ENCODE measurements at regions not wholly inside any gene's neighbourhood (a gene's known extent, or its start where the extent isn't known, plus 50 kb on each side); places are given as distances from the start of the nearest gene placed in this dataset.

DNA sequence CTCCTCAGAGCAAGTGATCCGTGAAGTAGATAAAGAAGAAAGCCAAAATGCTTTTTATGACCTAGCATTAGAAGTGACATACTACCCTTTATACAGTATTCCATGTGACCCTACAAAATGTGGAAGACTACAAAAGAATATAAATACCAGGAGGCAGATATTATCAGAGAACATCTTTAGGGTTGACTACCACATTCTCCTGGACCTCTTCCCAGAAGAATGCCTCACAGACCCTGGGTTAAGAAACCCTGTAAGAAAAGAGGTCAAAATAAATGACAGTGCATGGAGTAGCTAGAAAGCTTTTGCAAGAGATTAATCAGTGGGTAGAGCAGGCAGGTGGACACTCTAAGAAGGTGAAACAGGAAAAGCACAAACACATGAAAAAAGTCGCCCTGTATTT, 69.2 kb downstream of the FANCF start:
- intact Hi-C loops (cut with DNase I; ENCODE audit: low total_unique reads), result no loop called here
- Histone ChIP-seq H3K9me3 (no peaks in the 10 kb centered on the region), H3K4me3 (no peak overlapping the region), H3K27me3 (no peaks in the 10 kb centered on the region), H3K4me1 (no peaks in the 10 kb centered on the region), H3K27ac (no peak overlapping the region), H3K36me3 (no peaks in the 10 kb centered on the region)
- TF ChIP-seq, protein P1, sequence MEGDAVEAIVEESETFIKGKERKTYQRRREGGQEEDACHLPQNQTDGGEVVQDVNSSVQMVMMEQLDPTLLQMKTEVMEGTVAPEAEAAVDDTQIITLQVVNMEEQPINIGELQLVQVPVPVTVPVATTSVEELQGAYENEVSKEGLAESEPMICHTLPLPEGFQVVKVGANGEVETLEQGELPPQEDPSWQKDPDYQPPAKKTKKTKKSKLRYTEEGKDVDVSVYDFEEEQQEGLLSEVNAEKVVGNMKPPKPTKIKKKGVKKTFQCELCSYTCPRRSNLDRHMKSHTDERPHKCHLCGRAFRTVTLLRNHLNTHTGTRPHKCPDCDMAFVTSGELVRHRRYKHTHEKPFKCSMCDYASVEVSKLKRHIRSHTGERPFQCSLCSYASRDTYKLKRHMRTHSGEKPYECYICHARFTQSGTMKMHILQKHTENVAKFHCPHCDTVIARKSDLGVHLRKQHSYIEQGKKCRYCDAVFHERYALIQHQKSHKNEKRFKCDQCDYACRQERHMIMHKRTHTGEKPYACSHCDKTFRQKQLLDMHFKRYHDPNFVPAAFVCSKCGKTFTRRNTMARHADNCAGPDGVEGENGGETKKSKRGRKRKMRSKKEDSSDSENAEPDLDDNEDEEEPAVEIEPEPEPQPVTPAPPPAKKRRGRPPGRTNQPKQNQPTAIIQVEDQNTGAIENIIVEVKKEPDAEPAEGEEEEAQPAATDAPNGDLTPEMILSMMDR (IDR thresholded peaks at IDR 0.05), result no peak
- no peak for DNase-seq

DNA sequence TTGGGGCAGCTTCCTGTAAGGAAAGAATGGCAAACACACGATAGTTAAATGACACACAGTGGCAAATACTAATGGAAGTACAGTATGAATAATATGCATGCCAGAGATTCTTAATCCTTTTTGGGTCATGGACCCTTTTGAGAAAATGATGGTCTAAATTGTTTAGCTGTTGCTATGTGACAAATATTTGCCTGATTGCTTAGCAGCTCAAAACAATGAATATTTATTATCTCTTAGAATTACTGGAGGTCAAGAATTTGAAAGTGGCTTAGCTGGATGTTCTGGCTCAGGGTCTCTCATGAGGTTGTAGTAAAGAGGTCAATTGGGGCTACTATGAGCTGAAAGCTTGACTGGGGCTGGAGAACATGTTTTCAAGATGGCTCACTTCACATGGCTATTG, 69.7 kb downstream of the FANCF start:
- Histone ChIP-seq H3K27ac (no peak overlapping the region), H3K4me1 (no peaks in the 10 kb centered on the region), H3K4me3 (no peak overlapping the region), H3K36me3 (no peaks in the 10 kb centered on the region), H3K9me3 (no peaks in the 10 kb centered on the region), H3K27me3 (no peaks in the 10 kb centered on the region)
- TF ChIP-seq, protein P1 (IDR thresholded peaks at IDR 0.05), result no peak
- no peak for TF ChIP-seq POLR2A (IDR thresholded peaks at IDR 0.05)
- no peak for DNase-seq
- intact Hi-C loops (cut with DNase I; ENCODE audit: low total_unique reads), result no loop called here

DNA sequence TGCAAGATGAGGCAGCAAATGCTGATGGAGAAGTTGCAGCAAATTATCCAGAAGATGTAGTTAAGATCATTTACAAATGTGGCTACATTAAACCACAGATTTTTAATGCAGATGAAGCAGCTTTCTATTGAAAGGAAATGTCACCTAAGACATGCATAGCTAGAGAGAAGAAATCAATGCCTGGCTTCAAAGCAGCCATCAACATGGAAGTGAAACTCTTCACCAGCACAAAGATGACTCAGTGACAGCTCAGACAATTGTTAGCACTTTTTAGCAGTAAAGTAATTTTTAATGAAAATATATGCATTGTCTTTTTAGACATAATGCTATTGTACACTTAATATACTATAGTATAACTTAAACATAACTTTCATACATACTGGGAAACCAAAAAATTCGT, 71.4 kb downstream of the FANCF start:
- intact Hi-C loops (cut with DNase I; ENCODE audit: low total_unique reads), result no loop called here
- H3K36me3 ChIP-seq, result no peaks in the 10 kb centered on the region

DNA sequence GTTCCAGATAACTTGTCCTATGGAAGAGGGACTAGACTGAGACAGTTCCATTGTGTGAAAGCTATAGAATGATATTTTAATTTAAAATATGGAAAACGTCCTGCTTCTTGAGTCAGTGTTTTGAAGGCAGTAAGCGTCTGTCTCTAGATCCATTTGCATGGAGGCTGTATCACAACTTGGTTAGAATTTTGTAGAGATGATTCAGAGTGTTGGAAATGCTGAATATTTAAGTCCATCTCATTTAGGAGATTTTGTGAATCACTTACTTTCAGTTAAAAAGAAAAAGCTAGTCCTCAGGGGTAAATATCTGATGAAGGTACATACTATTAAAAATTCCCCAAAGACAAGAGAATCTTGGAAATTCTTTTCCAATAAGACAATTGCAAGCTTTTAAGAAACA, 72.7 kb downstream of the FANCF start:
- Histone ChIP-seq H3K27ac (no peak overlapping the region), H3K27me3 (no peaks in the 10 kb centered on the region), H3K4me1 (no peaks in the 10 kb centered on the region), H3K4me3 (no peak overlapping the region), H3K36me3 (no peaks in the 10 kb centered on the region), H3K9me3 (no peaks in the 10 kb centered on the region)
- TF ChIP-seq, protein P1 (IDR thresholded peaks at IDR 0.05), result no peak
- intact Hi-C loops (cut with DNase I; ENCODE audit: low total_unique reads), result no loop called here
- no peak for DNase-seq

More for the DNA sequence above, 71.4 kb downstream of the FANCF start:
- no peaks in the 10 kb centered on the region for H3K9me3 ChIP-seq
- no peaks in the 10 kb centered on the region for H3K27me3 ChIP-seq
- H3K4me3 ChIP-seq, result no peak overlapping the region
- DNase-seq, result no peak
- H3K4me1 ChIP-seq, result no peaks in the 10 kb centered on the region
- no peak for TF ChIP-seq POLR2A (IDR thresholded peaks at IDR 0.05)
- TF ChIP-seq, protein P1 (IDR thresholded peaks at IDR 0.05), result no peak
- H3K27ac ChIP-seq, result no peak overlapping the region

DNA sequence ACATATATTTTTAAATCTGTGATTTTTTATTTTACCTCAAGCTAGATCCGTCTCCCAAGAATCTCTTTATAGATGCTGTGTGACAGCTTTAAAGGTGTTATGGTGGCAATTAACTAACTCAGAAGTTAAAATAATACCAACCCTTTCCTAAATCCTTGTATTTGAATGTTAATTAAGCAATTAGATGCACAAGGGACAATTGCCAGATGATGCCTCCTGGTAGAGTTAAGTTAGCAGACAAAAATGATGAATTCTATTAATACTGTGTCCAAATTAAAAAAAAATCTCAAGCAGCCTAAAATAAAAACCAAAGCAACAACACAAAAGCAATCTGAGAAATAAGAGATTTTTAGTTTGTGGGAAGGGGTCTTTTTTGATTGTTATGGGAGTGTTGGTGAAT, 78.9 kb downstream of the FANCF start:
- Histone ChIP-seq H3K27ac (no peak overlapping the region), H3K36me3 (no peaks in the 10 kb centered on the region), H3K9me3 (no peaks in the 10 kb centered on the region), H3K4me1 (no peaks in the 10 kb centered on the region), H3K27me3 (no peaks in the 10 kb centered on the region), H3K4me3 (no peak overlapping the region)
- intact Hi-C loops (cut with DNase I; ENCODE audit: low total_unique reads), result no loop called here
- DNase-seq, result no peak
- TF ChIP-seq, protein P1 (IDR thresholded peaks at IDR 0.05), result no peak
- no peak for TF ChIP-seq POLR2A (IDR thresholded peaks at IDR 0.05)

Data from uterus (tissue), 3 donors.